IPS-20b (cell line): ENCODE measurements at regions not wholly inside any gene's neighbourhood (a gene's known extent, or its start where the extent isn't known, plus 50 kb on each side); places are given as distances from the start of the nearest gene placed in this dataset.

Experiments
- H3K27ac ChIP-seq: one replicate; pipeline ENCODE4 v1.5.1; 2013; ENCODE audit warnings: low read length
- H3K27me3 ChIP-seq: 2 replicates; pipeline ENCODE4 v1.6.1; 2013; ENCODE audit warnings: mild to moderate bottlenecking, low read length, inconsistent platforms; ENCODE audit not compliant: insufficient read depth
- H3K36me3 ChIP-seq: 2 replicates; pipeline ENCODE4 v1.6.1; 2013; ENCODE audit warnings: low read depth, mild to moderate bottlenecking, inconsistent platforms, low read length, moderate library complexity; ENCODE audit not compliant: insufficient read depth
- H3K4me1 ChIP-seq: 2 replicates; pipeline ENCODE4 v1.6.1; 2013; ENCODE audit warnings: mild to moderate bottlenecking, control low read depth, inconsistent platforms, low read length, moderate library complexity; ENCODE audit not compliant: insufficient read depth
- H3K4me3 ChIP-seq: 2 replicates; pipeline ENCODE4 v1.5.1; 2013; ENCODE audit warnings: mild to moderate bottlenecking, low read length, inconsistent platforms
- H3K9ac ChIP-seq: 2 replicates; pipeline ENCODE4 v1.6.1; 2013; ENCODE audit warnings: low read depth, mild to moderate bottlenecking, inconsistent platforms, low read length, moderate library complexity
- H3K9me3 ChIP-seq: 2 replicates; pipeline ENCODE4 v1.6.1; 2013; ENCODE audit warnings: mild to moderate bottlenecking, low read depth, low read length, inconsistent platforms; ENCODE audit not compliant: insufficient read depth

DNA sequence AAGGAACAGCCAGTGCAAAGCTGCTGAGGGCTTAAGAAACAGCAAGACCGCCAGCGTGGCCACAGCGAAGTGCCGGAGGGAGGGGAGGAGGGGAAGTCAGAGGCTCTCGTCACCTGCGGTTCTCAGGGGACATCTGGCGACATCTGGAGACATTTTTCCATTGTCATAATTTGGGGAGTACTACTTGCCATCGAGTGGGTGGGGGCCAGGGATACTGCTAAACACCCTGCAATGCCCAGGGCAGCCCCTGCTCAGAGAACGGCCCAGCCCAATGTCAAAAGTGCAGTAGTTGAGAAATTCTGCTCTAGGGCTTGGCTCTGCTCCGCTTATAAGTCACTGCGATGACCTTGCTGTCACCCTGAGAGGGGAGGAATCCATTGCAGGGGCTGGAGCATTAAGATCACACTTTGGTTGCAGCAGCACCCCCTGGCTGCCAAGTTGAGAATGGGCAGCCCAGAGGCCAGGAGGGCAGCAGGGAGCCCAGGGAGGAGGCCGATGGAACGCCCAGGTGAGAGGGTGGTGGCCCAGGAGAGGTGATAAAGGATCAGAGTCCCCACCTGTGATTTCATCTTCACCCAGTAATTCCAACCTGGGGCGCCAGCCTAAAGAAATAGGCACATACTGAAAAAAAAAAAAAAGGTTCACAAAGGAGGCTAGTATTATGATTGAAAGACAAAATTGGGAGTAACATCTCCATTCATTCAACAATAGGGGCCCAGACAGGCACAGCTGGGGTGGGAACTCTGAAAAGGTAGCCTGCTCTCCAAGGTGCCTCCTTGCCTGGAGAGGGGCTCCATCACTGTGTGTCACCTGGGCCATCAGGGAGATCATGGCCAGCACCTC lies 218.2 kb downstream of the BMP7 start:
- no peak overlapping the region for H3K4me3 ChIP-seq

DNA sequence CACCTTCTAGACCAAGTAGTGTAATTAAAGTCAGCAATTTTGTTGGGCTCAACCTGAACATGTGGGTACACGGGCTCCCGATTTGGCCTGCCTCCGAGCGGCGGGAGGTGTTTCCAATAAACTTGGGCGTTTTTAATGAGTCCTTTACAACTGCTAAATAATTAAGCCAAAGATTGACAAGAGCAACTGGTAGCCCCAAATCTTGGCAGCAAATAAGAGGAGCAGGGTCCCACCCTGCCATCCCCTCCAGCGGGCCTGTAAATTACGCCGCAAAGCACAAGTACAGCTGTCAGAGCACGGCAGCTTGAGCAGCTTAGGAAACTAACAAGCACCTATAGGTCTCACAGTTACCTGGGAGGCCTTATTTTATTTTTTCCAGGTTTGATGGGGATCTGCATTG lies 217.1 kb downstream of the BMP7 start:
- Histone ChIP-seq H3K4me3 (no peak overlapping the region), H3K36me3 (no peaks in the 10 kb centered on the region), H3K4me1 (no peaks in the 10 kb centered on the region), H3K27me3 (no peaks in the 10 kb centered on the region), H3K9me3 (no peaks in the 10 kb centered on the region), H3K27ac (no peak overlapping the region), H3K9ac (no peak overlapping the region)

More for the DNA sequence above, 218.2 kb downstream of the BMP7 start:
- no peak overlapping the region for H3K9ac ChIP-seq
- H3K9me3 ChIP-seq = no peaks in the 10 kb centered on the region
- no peaks in the 10 kb centered on the region for H3K36me3 ChIP-seq
- H3K27me3 ChIP-seq = no peaks in the 10 kb centered on the region
- H3K27ac ChIP-seq = no peak overlapping the region
- H3K4me1 ChIP-seq = no peaks in the 10 kb centered on the region

- H3K27ac ChIP-seq = no peak overlapping the region
Measured at GRCh38 chr20:57051096-57051495, 215.3 kb downstream of the BMP7 start.

DNA sequence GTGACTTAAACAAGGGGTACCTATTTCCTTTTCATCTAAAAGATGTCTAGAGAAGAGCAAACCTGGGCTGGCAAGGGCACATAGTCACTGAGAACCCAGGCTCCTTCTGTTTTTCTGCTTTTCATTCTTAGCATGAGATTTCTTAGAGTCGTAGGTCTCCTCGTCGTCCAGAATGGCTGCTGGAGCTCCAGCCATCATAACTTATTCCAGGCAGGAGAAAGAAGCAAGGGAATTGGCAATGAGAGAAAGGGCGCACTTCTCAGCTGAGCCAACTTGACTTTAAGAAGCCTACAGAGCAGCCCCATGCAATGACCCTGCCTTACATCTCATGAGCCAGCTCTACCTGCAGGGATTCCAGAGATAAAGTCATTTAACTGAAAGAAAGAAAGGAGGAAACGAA lies 213.4 kb downstream of the BMP7 start:
- Histone ChIP-seq H3K9ac (no peak overlapping the region), H3K4me3 (no peak overlapping the region), H3K9me3 (no peaks in the 10 kb centered on the region), H3K4me1 (no peaks in the 10 kb centered on the region), H3K27me3 (peaks cover 6% of the 10 kb centered on the region; the same call in 1 of the 2 replicates), H3K27ac (no peak overlapping the region), H3K36me3 (no peaks in the 10 kb centered on the region)

More at GRCh38 chr20:57051096-57051495, 215.3 kb downstream of the BMP7 start:
- Histone ChIP-seq H3K4me3 (no peak overlapping the region), H3K9ac (no peak overlapping the region), H3K36me3 (no peaks in the 10 kb centered on the region), H3K9me3 (no peaks in the 10 kb centered on the region), H3K4me1 (no peaks in the 10 kb centered on the region), H3K27me3 (peaks cover 6% of the 10 kb centered on the region; the same call in 1 of the 2 replicates)

DNA sequence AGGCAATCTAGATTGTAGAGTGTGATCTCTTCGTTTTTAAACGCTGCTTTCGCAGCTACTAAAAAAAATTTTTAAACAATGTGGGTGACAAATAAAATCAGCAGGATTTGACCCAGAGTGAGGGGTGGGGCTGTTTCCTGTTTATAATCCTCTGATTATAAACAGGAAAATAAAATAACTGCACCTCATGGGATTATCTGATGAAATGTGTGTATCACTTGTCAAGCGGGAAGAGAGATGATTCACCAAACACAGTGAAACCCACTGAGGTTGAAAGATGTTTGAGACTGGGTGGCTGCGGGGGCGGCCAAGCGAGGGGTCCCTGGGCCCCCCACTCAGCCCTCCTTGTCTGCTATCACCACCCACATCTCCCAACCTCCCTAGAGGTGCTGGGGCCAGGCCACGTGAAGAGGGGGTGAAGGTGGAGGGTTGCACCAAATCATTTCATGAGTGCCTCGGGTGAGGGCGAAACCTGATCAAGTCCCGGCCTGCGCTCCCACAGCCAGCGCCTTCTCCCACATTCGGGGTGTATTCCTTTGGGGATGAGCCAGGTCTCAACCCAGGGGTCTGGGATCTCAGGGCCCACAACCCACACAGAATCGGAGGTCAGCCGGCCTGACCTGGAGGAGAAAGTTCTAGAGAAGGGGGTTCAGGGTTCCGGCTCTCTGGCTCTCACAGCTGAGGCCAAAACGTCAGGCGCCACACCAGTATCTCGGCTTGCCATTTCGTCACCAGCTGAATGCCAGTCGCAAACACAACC lies 212.5 kb downstream of the BMP7 start:
- no peaks in the 10 kb centered on the region for H3K9me3 ChIP-seq
- H3K4me1 ChIP-seq = no peaks in the 10 kb centered on the region
- H3K4me3 ChIP-seq = no peak overlapping the region
- no peak overlapping the region for H3K27ac ChIP-seq
- no peak overlapping the region for H3K9ac ChIP-seq
- H3K36me3 ChIP-seq = no peaks in the 10 kb centered on the region
- H3K27me3 ChIP-seq = peaks cover 6% of the 10 kb centered on the region; the same call in 1 of the 2 replicates

DNA sequence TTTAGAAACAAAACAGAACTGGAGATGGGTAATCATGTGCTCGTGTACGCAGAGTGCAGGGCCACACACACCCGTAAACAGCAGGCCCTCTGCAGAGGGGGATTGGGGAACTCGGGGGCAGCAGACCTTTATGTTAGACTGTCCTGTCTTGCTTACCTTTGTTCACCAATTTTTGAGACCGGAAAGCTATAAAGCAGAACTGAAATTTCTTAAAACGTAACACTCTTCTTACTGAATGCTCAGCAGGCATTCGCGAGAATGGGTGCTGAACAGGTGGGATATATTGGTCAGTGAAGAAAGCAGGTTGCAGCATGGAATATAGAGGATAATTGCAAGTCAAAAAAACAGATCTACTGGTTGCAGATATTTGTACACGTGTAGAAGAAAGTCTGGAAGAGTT lies 211.1 kb downstream of the BMP7 start:
- H3K4me3 ChIP-seq = no peak overlapping the region

DNA sequence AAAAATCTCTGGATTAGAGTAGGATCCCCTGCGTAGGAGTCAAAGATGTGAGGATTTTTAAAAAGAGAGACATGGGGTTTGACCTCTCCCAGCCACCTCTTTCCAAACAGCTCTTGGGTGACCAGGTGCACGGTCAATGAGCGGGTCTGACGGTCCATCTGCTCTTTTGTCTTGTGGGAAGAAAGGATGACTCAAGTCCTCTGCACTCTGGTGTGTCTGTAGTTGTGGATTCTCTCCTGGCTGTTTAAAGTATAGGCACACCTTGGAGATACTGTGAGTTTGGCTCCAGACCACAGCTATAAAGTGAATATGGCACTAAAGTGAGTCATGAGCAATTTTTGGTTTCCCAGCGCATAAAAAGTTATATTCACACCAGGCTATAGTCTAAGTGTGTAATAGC lies 209.8 kb downstream of the BMP7 start:
- H3K27ac ChIP-seq = no peak overlapping the region
- no peak overlapping the region for H3K9ac ChIP-seq
- no peak overlapping the region for H3K4me3 ChIP-seq
- H3K4me1 ChIP-seq = no peaks in the 10 kb centered on the region
- peaks cover 6% of the 10 kb centered on the region; the same call in 1 of the 2 replicates for H3K27me3 ChIP-seq
- no peaks in the 10 kb centered on the region for H3K36me3 ChIP-seq
- H3K9me3 ChIP-seq = no peaks in the 10 kb centered on the region

More for the DNA sequence above, 211.1 kb downstream of the BMP7 start:
- no peaks in the 10 kb centered on the region for H3K9me3 ChIP-seq
- H3K36me3 ChIP-seq = no peaks in the 10 kb centered on the region
- H3K4me1 ChIP-seq = no peaks in the 10 kb centered on the region
- no peak overlapping the region for H3K9ac ChIP-seq
- H3K27me3 ChIP-seq = peaks cover 6% of the 10 kb centered on the region; the same call in 1 of the 2 replicates
- no peak overlapping the region for H3K27ac ChIP-seq

DNA sequence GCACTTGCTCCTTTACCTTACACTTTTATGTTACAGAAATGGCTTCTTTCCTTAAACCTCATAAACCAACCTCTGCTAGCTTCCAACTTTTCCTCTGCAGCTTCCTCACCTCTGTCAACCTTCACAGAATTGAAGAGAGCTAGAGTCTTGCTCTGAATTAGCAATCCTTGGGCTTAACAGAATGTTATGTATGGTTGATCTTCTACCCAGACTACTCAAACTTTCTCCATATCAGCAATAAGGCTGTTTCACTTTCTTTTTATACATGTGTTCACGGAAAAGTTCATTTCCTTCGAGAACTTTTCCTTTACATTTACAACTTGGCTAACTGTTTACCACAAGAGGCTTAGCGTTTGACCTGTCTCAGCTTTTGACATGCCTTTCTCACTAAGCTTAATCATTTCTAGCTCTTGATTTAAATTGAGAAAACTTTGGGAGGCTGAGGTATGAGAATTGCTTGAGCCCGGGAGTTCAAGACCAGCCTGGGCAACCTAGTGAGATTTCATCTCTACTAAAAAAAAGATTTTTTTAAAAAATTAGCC lies 207.3 kb downstream of the BMP7 start:
- H3K4me3 ChIP-seq = no peak overlapping the region
- H3K27me3 ChIP-seq = peaks cover 6% of the 10 kb centered on the region
- H3K27ac ChIP-seq = no peak overlapping the region
- no peaks in the 10 kb centered on the region for H3K9me3 ChIP-seq
- no peaks in the 10 kb centered on the region for H3K4me1 ChIP-seq
- H3K36me3 ChIP-seq = no peaks in the 10 kb centered on the region
- no peak overlapping the region for H3K9ac ChIP-seq

DNA sequence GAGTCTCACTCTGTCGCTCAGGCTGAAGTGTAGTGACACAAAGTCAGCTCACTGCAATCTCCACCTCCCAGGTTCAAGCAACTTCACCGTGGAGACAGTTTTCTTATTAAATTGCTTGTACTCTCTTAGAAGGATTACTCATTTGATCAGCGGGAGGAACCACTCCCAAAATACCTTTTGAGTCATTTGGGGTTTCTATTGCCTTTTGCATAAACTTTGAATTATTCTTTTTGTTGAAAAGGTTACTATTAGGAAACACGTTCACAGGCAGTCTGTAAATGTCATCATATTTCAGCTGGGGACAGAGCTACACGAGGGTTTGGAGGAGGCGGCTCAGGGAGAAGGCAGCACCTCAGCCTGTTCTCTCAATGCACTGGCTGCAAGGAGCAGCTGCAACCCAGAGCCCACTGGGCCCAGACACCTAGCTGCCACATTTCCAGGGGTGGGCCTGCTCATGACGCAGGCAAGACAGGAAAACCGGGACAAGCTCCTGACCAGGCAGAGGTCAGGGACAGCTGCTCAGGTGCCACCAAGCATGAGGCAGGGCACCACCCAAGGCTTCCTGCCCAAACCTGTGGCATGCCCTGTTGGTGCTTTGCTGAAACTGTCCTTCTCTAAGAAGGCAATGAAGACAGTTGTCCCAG lies 205.9 kb downstream of the BMP7 start:
- no peak overlapping the region for H3K4me3 ChIP-seq
- no peaks in the 10 kb centered on the region for H3K9me3 ChIP-seq
- no peak overlapping the region for H3K9ac ChIP-seq
- H3K4me1 ChIP-seq = no peaks in the 10 kb centered on the region
- peaks cover 10% of the 10 kb centered on the region for H3K27me3 ChIP-seq
- no peaks in the 10 kb centered on the region for H3K36me3 ChIP-seq
- no peak overlapping the region for H3K27ac ChIP-seq

- no peak overlapping the region for H3K4me3 ChIP-seq
- no peaks in the 10 kb centered on the region for H3K9me3 ChIP-seq
- H3K4me1 ChIP-seq = 0 out of 2 replicates have a peak, but pooled peaks cover under 1% of the 10 kb centered on the region
- no peak overlapping the region for H3K27ac ChIP-seq
- H3K36me3 ChIP-seq = no peaks in the 10 kb centered on the region
- peaks cover 15% of the 10 kb centered on the region for H3K27me3 ChIP-seq
- no peak overlapping the region for H3K9ac ChIP-seq
Measured at GRCh38 chr20:57061051-57061900, 205.2 kb downstream of the BMP7 start.

DNA sequence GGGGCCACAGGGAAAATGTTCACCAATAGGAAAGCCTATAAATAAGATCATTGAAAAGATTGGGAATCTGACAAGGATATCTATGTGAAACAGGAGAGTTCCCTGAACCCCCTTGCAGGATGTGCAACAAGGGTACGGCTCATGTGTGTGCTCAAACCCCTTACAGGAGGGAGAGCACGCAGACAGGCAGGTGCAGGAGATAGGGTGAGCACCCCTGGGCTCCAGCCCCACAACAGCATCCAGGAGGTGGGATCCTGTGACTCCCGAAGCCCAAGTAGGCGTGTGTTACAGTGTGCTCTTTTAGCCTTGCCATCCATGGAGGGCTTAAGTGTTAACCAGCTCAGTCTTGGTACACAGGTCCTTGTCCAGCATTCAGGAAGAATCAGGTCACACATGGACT lies 204.2 kb downstream of the BMP7 start:
- no peaks in the 10 kb centered on the region for H3K36me3 ChIP-seq
- H3K27ac ChIP-seq = no peak overlapping the region
- H3K9ac ChIP-seq = no peak overlapping the region
- no peak overlapping the region for H3K4me3 ChIP-seq
- H3K9me3 ChIP-seq = no peaks in the 10 kb centered on the region
- H3K27me3 ChIP-seq = peaks cover 18% of the 10 kb centered on the region
- H3K4me1 ChIP-seq = 0 out of 2 replicates have a peak, but pooled peaks cover 3% of the 10 kb centered on the region
